ENCODE measurements at regions not wholly inside any gene's neighbourhood (a gene's known extent, or its start where the extent isn't known, plus 50 kb on each side); places are given as distances from the start of the nearest gene placed in this dataset.
A peak's percentile ranks its signal among the peaks of the same experiment; 100 is the strongest.

DNA sequence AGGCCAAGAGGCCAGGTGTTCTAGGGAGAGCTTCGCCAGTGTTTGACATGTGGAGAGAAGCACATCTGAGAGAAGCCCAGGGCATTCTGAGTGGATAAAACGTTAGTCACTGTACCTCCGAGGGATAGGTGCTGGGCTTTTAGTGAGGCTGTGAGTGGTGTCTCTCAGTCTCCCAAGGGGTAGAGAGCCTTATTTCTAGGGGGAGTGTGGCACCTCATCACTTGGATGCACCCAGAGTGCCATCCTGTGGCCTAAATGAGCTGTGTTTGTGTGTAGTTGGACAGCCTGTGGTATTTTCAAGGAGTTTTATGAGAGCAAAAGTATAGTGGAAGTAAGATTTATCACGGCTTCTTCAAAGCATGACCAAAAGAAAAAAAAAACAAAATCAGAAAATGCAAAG, 1046.9 kb upstream of the WWC1 start:
- Histone ChIP-seq H3K27me3 (ENCODE audit: insufficient read depth, low read depth, low read length) (no peaks in the 10 kb centered on the region), H3K9me2 (ENCODE audit: insufficient read depth, low read length) (no peaks in the 10 kb centered on the region), H3K9ac (ENCODE audit: low read length) (no peak overlapping the region), H3K9me3 (ENCODE audit: low read length) (no peaks in the 10 kb centered on the region), H3K4me2 (ENCODE audit: low read length) (no peak overlapping the region), H3K27ac (ENCODE audit: low read length) (no peak overlapping the region), H3K36me3 (ENCODE audit: insufficient read depth, low read length) (no peaks in the 10 kb centered on the region), H4K20me1 (ENCODE audit: insufficient read depth) (no peaks in the 10 kb centered on the region), H3K79me2 (replicated peaks; ENCODE audit: insufficient read depth, low read length) (no peaks in the 10 kb centered on the region), H2AFZ (ENCODE audit: low read depth, low read length) (no peak overlapping the region), H3K4me3 (ENCODE audit: low read length) (no peak overlapping the region), H3F3A (ENCODE audit: insufficient read depth, low read length, poor library complexity, severe bottlenecking) (no peaks in the 10 kb centered on the region)
- TF ChIP-seq RAD21 (conservative IDR thresholded peaks at IDR 0.05) (peak; percentile 74), SMC3 (conservative IDR thresholded peaks at IDR 0.05; ENCODE audit: poor library complexity) (peak; percentile 72), POLR2AphosphoS5 (IDR thresholded peaks at IDR 0.05) (no peak)
- TF ChIP-seq, protein P1, sequence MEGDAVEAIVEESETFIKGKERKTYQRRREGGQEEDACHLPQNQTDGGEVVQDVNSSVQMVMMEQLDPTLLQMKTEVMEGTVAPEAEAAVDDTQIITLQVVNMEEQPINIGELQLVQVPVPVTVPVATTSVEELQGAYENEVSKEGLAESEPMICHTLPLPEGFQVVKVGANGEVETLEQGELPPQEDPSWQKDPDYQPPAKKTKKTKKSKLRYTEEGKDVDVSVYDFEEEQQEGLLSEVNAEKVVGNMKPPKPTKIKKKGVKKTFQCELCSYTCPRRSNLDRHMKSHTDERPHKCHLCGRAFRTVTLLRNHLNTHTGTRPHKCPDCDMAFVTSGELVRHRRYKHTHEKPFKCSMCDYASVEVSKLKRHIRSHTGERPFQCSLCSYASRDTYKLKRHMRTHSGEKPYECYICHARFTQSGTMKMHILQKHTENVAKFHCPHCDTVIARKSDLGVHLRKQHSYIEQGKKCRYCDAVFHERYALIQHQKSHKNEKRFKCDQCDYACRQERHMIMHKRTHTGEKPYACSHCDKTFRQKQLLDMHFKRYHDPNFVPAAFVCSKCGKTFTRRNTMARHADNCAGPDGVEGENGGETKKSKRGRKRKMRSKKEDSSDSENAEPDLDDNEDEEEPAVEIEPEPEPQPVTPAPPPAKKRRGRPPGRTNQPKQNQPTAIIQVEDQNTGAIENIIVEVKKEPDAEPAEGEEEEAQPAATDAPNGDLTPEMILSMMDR (IDR thresholded peaks at IDR 0.05; ENCODE audit: poor library complexity, severe bottlenecking) = peak; percentile 66

- TF ChIP-seq EZH2 (IDR thresholded peaks at IDR 0.05; ENCODE audit: borderline replicate concordance, insufficient read depth, low read length, poor library complexity, severe bottlenecking) (no peak), SMC3 (conservative IDR thresholded peaks at IDR 0.05; ENCODE audit: poor library complexity) (no peak), TAF1 (IDR thresholded peaks at IDR 0.05; ENCODE audit: low read depth) (no peak), MXI1 (conservative IDR thresholded peaks at IDR 0.05; ENCODE audit: poor library complexity, severe bottlenecking) (no peak), RAD21 (conservative IDR thresholded peaks at IDR 0.05) (no peak), POLR2AphosphoS5 (IDR thresholded peaks at IDR 0.05) (no peak), EP300 (conservative IDR thresholded peaks at IDR 0.05; ENCODE audit: poor library complexity, severe bottlenecking) (no peak)
- TF ChIP-seq, protein P1 (IDR thresholded peaks at IDR 0.05; ENCODE audit: poor library complexity, severe bottlenecking) = no peak
- TF ChIP-seq, protein P2, sequence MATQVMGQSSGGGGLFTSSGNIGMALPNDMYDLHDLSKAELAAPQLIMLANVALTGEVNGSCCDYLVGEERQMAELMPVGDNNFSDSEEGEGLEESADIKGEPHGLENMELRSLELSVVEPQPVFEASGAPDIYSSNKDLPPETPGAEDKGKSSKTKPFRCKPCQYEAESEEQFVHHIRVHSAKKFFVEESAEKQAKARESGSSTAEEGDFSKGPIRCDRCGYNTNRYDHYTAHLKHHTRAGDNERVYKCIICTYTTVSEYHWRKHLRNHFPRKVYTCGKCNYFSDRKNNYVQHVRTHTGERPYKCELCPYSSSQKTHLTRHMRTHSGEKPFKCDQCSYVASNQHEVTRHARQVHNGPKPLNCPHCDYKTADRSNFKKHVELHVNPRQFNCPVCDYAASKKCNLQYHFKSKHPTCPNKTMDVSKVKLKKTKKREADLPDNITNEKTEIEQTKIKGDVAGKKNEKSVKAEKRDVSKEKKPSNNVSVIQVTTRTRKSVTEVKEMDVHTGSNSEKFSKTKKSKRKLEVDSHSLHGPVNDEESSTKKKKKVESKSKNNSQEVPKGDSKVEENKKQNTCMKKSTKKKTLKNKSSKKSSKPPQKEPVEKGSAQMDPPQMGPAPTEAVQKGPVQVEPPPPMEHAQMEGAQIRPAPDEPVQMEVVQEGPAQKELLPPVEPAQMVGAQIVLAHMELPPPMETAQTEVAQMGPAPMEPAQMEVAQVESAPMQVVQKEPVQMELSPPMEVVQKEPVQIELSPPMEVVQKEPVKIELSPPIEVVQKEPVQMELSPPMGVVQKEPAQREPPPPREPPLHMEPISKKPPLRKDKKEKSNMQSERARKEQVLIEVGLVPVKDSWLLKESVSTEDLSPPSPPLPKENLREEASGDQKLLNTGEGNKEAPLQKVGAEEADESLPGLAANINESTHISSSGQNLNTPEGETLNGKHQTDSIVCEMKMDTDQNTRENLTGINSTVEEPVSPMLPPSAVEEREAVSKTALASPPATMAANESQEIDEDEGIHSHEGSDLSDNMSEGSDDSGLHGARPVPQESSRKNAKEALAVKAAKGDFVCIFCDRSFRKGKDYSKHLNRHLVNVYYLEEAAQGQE (IDR thresholded peaks at IDR 0.05; ENCODE audit: borderline replicate concordance) = no peak
- H2AFZ ChIP-seq (ENCODE audit: low read depth, low read length) = no peak overlapping the region
- H3K27me3 ChIP-seq (ENCODE audit: insufficient read depth, low read depth, low read length) = no peaks in the 10 kb centered on the region
- H3K79me2 ChIP-seq (replicated peaks; ENCODE audit: insufficient read depth, low read length) = no peaks in the 10 kb centered on the region
- H4K20me1 ChIP-seq (ENCODE audit: insufficient read depth) = no peaks in the 10 kb centered on the region
- no peak overlapping the region for H3K9ac ChIP-seq (ENCODE audit: low read length)
- H3K36me3 ChIP-seq (ENCODE audit: insufficient read depth, low read length) = no peaks in the 10 kb centered on the region
- H3K4me3 ChIP-seq (ENCODE audit: low read length) = no peak overlapping the region
- H3F3A ChIP-seq (ENCODE audit: insufficient read depth, low read length, poor library complexity, severe bottlenecking) = no peaks in the 10 kb centered on the region
- no peak overlapping the region for H3K4me2 ChIP-seq (ENCODE audit: low read length)
- H3K9me2 ChIP-seq (ENCODE audit: insufficient read depth, low read length) = no peaks in the 10 kb centered on the region
- H3K9me3 ChIP-seq (ENCODE audit: low read length) = no peaks in the 10 kb centered on the region
- no peak overlapping the region for H3K27ac ChIP-seq (ENCODE audit: low read length)
Observed at GRCh38 chr5:167245868-167246267, 1045.6 kb upstream of the WWC1 start.
